Osteoblast (primary cell): ENCODE measurements at regions not wholly inside any gene's neighbourhood (a gene's known extent, or its start where the extent isn't known, plus 50 kb on each side); places are given as distances from the start of the nearest gene placed in this dataset.
"Not testable (repeated sequence)": the region's sequence is repeated elsewhere in the genome, so short reads cannot be mapped to it uniquely, and the experiment has no call there.

Experiments used
- DNase-seq: peaks from one replicate; pipeline ENCODE4 v3.0.0; 2011; ENCODE audit warnings: low spot score, mixed read lengths; ENCODE audit not compliant: insufficient read length; ENCODE audit errors: missing footprints
- H2AFZ ChIP-seq: 2 replicates; pipeline ENCODE4 v1.6.0; 2011; ENCODE audit warnings: mild to moderate bottlenecking, low read length
- H3K27ac ChIP-seq: 2 replicates; pipeline ENCODE4 v1.5.1; 2011; ENCODE audit warnings: mild to moderate bottlenecking, low read depth, low read length, moderate library complexity
- H3K27me3 ChIP-seq: 2 replicates; pipeline ENCODE4 v1.6.0; 2012; ENCODE audit warnings: mild to moderate bottlenecking, control low read depth, inconsistent platforms, low read length, moderate library complexity; ENCODE audit not compliant: insufficient read depth
- H3K36me3 ChIP-seq: 2 replicates; pipeline ENCODE4 v1.5.1; 2011; ENCODE audit warnings: mild to moderate bottlenecking, low read length, control low read depth, moderate library complexity; ENCODE audit not compliant: insufficient read depth
- H3K4me1 ChIP-seq: 2 replicates; pipeline ENCODE4 v1.5.1; 2011; ENCODE audit warnings: mild to moderate bottlenecking, low read length, control low read depth, moderate library complexity; ENCODE audit not compliant: insufficient read depth
- H3K4me2 ChIP-seq: 2 replicates; pipeline ENCODE4 v1.6.0; 2011; ENCODE audit warnings: mild to moderate bottlenecking, low read length; ENCODE audit not compliant: insufficient read depth
- H3K4me3 ChIP-seq: fragments of 200-600 bp; sonication (generic); 3 replicates; pipeline ENCODE4 v1.5.1; 2012; ENCODE audit warnings: mild to moderate bottlenecking, low read length, inconsistent platforms; ENCODE audit not compliant: insufficient read depth
- H3K79me2 ChIP-seq: 2 replicates; pipeline ENCODE4 v1.6.0; 2012; ENCODE audit warnings: mild to moderate bottlenecking, low read length, control low read depth, inconsistent platforms; ENCODE audit not compliant: insufficient read depth
- H3K9me3 ChIP-seq: 2 replicates; pipeline ENCODE4 v1.5.1; 2011; ENCODE audit warnings: low read depth, low read length, control low read depth
- H4K20me1 ChIP-seq: 2 replicates; pipeline ENCODE4 v1.6.0; 2012; ENCODE audit warnings: mild to moderate bottlenecking, low read length, control low read depth; ENCODE audit not compliant: insufficient read depth

- not testable (repeated sequence) for H3K4me3 ChIP-seq, DNase-seq, H3K4me1 ChIP-seq, H3K27me3 ChIP-seq, H3K4me2 ChIP-seq, H3K9me3 ChIP-seq, H3K36me3 ChIP-seq, H3K79me2 ChIP-seq, H3K27ac ChIP-seq, H2AFZ ChIP-seq, H4K20me1 ChIP-seq
Observed at GRCh38 chr21:9647409-9647808, 874.0 kb upstream of the TPTE start.

DNA sequence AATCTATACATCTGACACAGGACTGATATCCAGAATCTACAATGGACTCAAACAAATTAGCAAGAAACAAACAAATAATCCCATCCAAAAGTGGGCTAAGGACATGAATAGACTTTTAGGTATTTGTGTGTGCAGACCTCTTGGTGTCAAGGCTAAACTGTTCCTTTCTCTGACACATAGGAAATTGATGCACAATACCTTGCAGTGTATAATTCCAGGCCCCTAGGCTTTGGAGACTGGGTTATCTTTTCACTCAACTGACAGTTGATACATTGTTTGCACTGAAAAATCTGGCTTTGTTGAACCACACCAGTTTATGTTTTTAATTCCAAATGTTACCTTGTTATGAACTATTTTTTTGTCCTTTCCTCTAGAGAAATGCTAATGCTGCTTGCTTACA is 873.1 kb upstream of the TPTE start:
- not testable (repeated sequence) for H3K36me3 ChIP-seq, DNase-seq, H3K4me1 ChIP-seq, H3K4me3 ChIP-seq, H3K27ac ChIP-seq, H4K20me1 ChIP-seq, H3K4me2 ChIP-seq, H2AFZ ChIP-seq, H3K27me3 ChIP-seq, H3K9me3 ChIP-seq, H3K79me2 ChIP-seq

DNA sequence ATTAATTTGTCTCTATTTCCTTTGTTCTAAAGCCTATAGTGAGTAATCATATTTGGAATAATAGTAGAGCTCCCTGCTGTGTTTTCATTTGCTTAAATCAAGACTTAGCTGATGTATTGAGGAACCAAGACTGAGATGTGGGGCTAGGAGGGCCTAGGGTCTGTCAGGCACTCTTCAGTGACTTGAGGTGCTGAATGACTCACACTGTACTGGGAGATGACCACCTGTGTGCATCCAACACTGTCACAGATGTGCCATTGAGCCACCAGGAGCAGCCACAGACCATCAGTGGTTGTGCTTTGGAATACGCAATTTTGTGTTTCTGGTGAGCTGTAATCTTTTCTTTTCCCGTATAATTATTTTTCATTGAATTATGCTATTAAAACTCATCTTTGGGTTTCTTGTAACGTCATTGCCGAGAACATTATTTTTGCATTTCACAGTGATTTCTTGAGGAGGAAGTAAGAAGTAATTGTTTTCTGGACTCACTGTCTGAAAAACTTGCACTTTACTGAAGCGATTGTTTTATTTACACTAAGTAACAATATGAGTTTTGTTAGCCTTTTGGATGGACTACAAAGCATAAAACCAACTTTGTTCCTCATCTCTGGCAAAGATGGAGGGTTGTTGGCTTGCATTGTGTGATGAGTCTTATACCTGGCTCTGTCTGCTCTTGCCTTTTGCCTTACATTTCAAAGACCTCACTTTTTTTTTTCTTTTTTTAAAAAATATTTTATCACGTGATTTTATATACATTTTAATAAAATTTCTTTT is 872.2 kb upstream of the TPTE start:
- not testable (repeated sequence) for H3K27me3 ChIP-seq, H3K79me2 ChIP-seq, DNase-seq, H3K9me3 ChIP-seq, H2AFZ ChIP-seq, H3K27ac ChIP-seq, H3K36me3 ChIP-seq, H3K4me3 ChIP-seq, H4K20me1 ChIP-seq, H3K4me1 ChIP-seq, H3K4me2 ChIP-seq

DNA sequence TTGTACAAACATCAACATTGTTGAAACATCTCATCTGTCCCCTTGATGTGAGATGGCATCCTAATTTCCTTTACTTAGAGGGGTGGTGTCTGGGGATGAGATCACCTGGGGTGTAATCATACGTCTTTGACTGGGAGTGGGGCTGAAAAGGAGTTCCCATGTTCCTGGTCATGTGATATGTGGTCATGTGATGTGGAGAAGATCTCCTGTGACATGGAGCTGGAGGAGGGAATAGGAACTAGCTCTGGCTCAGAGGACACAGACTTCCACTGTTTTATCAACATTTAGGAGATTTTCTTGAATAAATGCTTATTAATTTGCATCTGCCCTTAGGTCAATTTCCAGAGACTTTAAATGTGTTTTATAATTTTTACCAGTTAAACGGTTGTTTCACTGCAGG is 868.6 kb upstream of the TPTE start:
- H3K27ac ChIP-seq, H3K79me2 ChIP-seq, DNase-seq, H4K20me1 ChIP-seq, H3K4me3 ChIP-seq, H3K4me1 ChIP-seq, H3K27me3 ChIP-seq, H3K4me2 ChIP-seq, H3K9me3 ChIP-seq, H2AFZ ChIP-seq, H3K36me3 ChIP-seq: not testable (repeated sequence)

- DNase-seq, H3K27me3 ChIP-seq, H3K4me1 ChIP-seq, H3K4me3 ChIP-seq, H4K20me1 ChIP-seq, H3K79me2 ChIP-seq, H3K27ac ChIP-seq, H2AFZ ChIP-seq, H3K4me2 ChIP-seq, H3K36me3 ChIP-seq: not testable (repeated sequence)
- peaks cover 11% of the 10 kb centered on the region for H3K9me3 ChIP-seq
Observed at GRCh38 chr21:9655221-9655620, 866.2 kb upstream of the TPTE start.

GRCh38 chr21:9656455-9656854 is 864.9 kb upstream of the TPTE start:
- H4K20me1 ChIP-seq, H2AFZ ChIP-seq, H3K36me3 ChIP-seq, DNase-seq, H3K4me3 ChIP-seq, H3K4me1 ChIP-seq, H3K27me3 ChIP-seq, H3K4me2 ChIP-seq, H3K27ac ChIP-seq, H3K79me2 ChIP-seq: not testable (repeated sequence)
- peaks cover 11% of the 10 kb centered on the region for H3K9me3 ChIP-seq

DNA sequence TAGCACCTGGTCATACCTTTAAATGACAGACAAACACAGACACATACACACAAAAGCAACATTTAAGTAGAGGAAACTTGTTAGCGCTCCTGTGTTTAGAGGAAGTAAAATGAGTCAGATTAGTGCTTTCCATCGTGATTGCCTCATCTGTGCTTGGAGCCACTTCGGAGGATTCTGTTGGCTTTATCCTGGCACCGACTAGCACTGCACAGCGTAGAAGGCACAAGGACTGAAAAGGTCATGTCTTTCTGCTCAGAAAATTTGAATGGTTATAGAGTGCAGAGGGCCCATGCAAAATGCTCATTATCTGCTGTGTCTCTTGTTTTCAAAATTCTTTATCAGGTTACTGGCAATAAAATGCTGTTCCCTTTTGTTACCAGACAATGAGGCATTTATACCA is 863.6 kb upstream of the TPTE start:
- H3K9me3 ChIP-seq: peaks cover 11% of the 10 kb centered on the region
- not testable (repeated sequence) for H3K4me3 ChIP-seq, H3K27me3 ChIP-seq, H2AFZ ChIP-seq, H3K4me1 ChIP-seq, H3K79me2 ChIP-seq, H3K36me3 ChIP-seq, H3K27ac ChIP-seq, H4K20me1 ChIP-seq, H3K4me2 ChIP-seq, DNase-seq

GRCh38 chr21:9659877-9660276 is 861.5 kb upstream of the TPTE start:
- DNase-seq, H3K27ac ChIP-seq, H3K4me3 ChIP-seq, H3K4me2 ChIP-seq, H3K36me3 ChIP-seq, H3K4me1 ChIP-seq, H3K79me2 ChIP-seq, H4K20me1 ChIP-seq, H2AFZ ChIP-seq, H3K27me3 ChIP-seq: not testable (repeated sequence)
- peaks cover 11% of the 10 kb centered on the region for H3K9me3 ChIP-seq

- H3K4me1 ChIP-seq, H4K20me1 ChIP-seq, DNase-seq, H3K27me3 ChIP-seq, H3K4me2 ChIP-seq, H2AFZ ChIP-seq, H3K36me3 ChIP-seq, H3K9me3 ChIP-seq, H3K27ac ChIP-seq, H3K4me3 ChIP-seq, H3K79me2 ChIP-seq: not testable (repeated sequence)
Observed at GRCh38 chr21:9663914-9664729, 857.3 kb upstream of the TPTE start.
